Loucy (cell line): ENCODE measurements at regions not wholly inside any gene's neighbourhood (a gene's known extent, or its start where the extent isn't known, plus 50 kb on each side); places are given as distances from the start of the nearest gene placed in this dataset.

Source experiments
- CTCF ChIP-seq: fragments of 200-600 bp; sonication (generic); conservative IDR thresholded peaks from 2 replicates; pipeline ENCODE4 v1.5.1; 2014; ENCODE audit warnings: mild to moderate bottlenecking, antibody characterized with exemption, low read length
- EZH2phosphoT487 ChIP-seq: fragments of 200-600 bp; IDR thresholded peaks from 2 replicates; pipeline ENCODE4 v1.6.1; 2018; ENCODE audit warnings: antibody characterized with exemption, mild to moderate bottlenecking, moderate library complexity, borderline replicate concordance

DNA sequence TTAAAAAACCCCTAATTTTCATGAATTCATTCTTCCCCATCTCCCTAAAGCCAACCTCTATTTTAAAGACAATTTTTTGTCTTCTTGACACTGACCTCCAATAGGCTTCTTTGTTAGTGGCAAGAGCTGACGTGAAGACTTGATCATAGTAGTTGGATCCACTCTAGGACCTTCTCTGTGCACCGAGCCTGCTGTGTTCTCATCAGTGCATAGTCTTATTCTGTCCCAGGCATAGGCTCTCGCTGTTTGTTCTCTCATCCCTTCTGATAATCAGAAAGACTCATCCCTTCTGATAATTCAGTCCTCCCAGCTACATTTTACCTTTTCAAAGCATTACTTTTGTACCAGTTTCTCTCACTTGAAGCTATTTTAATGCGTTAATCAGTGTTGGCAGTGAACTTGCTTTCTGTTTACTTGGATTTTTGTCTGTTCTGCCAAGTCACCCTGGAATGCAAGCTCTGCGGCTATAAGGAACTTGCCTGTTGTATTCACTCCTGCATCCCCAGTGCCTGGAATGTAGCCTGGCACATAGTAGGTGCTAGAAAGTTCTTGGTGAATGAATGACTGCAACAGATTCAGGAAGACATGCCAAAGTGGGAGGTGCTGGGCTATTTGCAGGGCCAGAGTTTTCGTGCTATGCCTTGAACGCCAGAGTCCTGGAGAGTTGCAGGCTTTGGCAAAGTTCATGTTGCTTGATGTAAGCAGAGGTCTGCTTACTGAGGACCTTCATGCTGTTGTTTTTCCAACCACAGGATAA is 147.6 kb upstream of the MPHOSPH6 start:
- TF ChIP-seq CTCF = no peak
- no peak for TF ChIP-seq EZH2phosphoT487
